SK-N-DZ (cell line): ENCODE measurements at regions not wholly inside any gene's neighbourhood (a gene's known extent, or its start where the extent isn't known, plus 50 kb on each side); places are given as distances from the start of the nearest gene placed in this dataset.
A peak's percentile ranks its signal among the peaks of the same experiment; 100 is the strongest.

Experiments used
- DNase-seq: peaks from one replicate; pipeline ENCODE4 v3.0.0-alpha.2; 2015; ENCODE audit warnings: low spot score

GRCh38 chr7:41536122-41536872, 166.6 kb downstream of the INHBA start:
- no peak for DNase-seq

- DNase-seq, result no peak
Measured at GRCh38 chr7:41529831-41530230, 173.1 kb downstream of the INHBA start.

GRCh38 chr7:41524876-41525275, 178.0 kb downstream of the INHBA start:
- no peak for DNase-seq

- DNase-seq, result no peak
Measured at GRCh38 chr7:41520445-41520844, 182.4 kb downstream of the INHBA start.

- no peak for DNase-seq
Measured at GRCh38 chr7:41517771-41518170, 185.1 kb downstream of the INHBA start.

GRCh38 chr7:41508755-41509154, 194.1 kb downstream of the INHBA start:
- no peak for DNase-seq

- no peak for DNase-seq
Measured at GRCh38 chr7:41507686-41508268, 195.1 kb downstream of the INHBA start.

- no peak for DNase-seq
Measured at GRCh38 chr7:41504214-41504980, 198.5 kb downstream of the INHBA start.

- DNase-seq, result no peak
Measured at GRCh38 chr7:41503438-41503837, 199.5 kb downstream of the INHBA start.

GRCh38 chr7:41501466-41501865, 201.4 kb downstream of the INHBA start:
- no peak for DNase-seq

- DNase-seq, result no peak
Measured at GRCh38 chr7:41501006-41501405, 201.9 kb downstream of the INHBA start.

GRCh38 chr7:41492603-41493002, 210.3 kb downstream of the INHBA start:
- DNase-seq, result no peak

- peak; percentile 4 for DNase-seq
Measured at GRCh38 chr7:41491883-41492471, 210.9 kb downstream of the INHBA start.

GRCh38 chr7:41491308-41491707, 211.6 kb downstream of the INHBA start:
- DNase-seq, result no peak

- no peak for DNase-seq
Measured at GRCh38 chr7:41489885-41490284, 213.0 kb downstream of the INHBA start.

- DNase-seq, result no peak
Measured at GRCh38 chr7:41487229-41487940, 215.5 kb downstream of the INHBA start.

GRCh38 chr7:41481353-41481752, 221.5 kb downstream of the INHBA start:
- DNase-seq, result no peak

- DNase-seq, result no peak
Measured at GRCh38 chr7:41478187-41478586, 224.7 kb downstream of the INHBA start.

- no peak for DNase-seq
Measured at GRCh38 chr7:41476460-41476803, 226.5 kb downstream of the INHBA start.

GRCh38 chr7:41475801-41476459, 227.0 kb downstream of the INHBA start:
- no peak for DNase-seq

GRCh38 chr7:41472427-41473125, 230.3 kb downstream of the INHBA start:
- no peak for DNase-seq
